ENCODE measurements at regions not wholly inside any gene's neighbourhood (a gene's known extent, or its start where the extent isn't known, plus 50 kb on each side); places are given as distances from the start of the nearest gene placed in this dataset.

GRCh38 chr12:27388650-27389049 lies 56.0 kb downstream of the BMAL2 start:
- TF ChIP-seq, protein P1, sequence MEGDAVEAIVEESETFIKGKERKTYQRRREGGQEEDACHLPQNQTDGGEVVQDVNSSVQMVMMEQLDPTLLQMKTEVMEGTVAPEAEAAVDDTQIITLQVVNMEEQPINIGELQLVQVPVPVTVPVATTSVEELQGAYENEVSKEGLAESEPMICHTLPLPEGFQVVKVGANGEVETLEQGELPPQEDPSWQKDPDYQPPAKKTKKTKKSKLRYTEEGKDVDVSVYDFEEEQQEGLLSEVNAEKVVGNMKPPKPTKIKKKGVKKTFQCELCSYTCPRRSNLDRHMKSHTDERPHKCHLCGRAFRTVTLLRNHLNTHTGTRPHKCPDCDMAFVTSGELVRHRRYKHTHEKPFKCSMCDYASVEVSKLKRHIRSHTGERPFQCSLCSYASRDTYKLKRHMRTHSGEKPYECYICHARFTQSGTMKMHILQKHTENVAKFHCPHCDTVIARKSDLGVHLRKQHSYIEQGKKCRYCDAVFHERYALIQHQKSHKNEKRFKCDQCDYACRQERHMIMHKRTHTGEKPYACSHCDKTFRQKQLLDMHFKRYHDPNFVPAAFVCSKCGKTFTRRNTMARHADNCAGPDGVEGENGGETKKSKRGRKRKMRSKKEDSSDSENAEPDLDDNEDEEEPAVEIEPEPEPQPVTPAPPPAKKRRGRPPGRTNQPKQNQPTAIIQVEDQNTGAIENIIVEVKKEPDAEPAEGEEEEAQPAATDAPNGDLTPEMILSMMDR (IDR thresholded peaks at IDR 0.05; ENCODE audit: unreplicated experiment) = no peak
- peaks cover 2% of the 10 kb centered on the region for H3K9me3 Mint-ChIP-seq
- no peaks in the 10 kb centered on the region for H3K4me1 Mint-ChIP-seq
- no peak overlapping the region for H3K4me3 Mint-ChIP-seq
- no peak overlapping the region for H3K27ac Mint-ChIP-seq
- no peaks in the 10 kb centered on the region for H3K27me3 Mint-ChIP-seq (ENCODE audit: low read depth)
- no peak for DNase-seq (ENCODE audit: low spot score in 2 of 2, unreplicated experiment in 2 of 2)
- no peaks in the 10 kb centered on the region for H3K36me3 Mint-ChIP-seq

DNA sequence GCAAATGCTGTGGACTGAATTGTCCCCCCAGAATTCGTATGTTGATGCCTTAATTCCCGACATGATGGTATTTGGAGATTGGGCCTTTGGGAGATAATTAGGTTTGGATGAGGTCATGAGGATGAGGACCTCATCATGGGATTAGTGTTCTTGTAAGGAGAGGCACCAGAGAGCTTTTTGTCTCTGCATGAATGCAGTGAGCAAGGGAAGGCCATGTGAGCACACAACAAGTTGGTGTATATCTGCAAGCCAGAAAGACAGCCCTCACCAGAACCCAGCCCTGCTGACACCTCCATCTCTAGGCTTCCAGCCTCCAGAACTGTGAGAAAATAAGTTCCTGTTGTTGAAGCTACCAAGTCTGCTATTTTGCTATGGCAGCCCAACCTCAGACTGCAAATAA lies 51.9 kb upstream of the SMCO2 start:
- peaks cover 2% of the 10 kb centered on the region for H3K9me3 Mint-ChIP-seq
- no peaks in the 10 kb centered on the region for H3K36me3 Mint-ChIP-seq
- TF ChIP-seq, protein P1 (IDR thresholded peaks at IDR 0.05; ENCODE audit: unreplicated experiment) = no peak
- no peak overlapping the region for H3K4me3 Mint-ChIP-seq
- DNase-seq (ENCODE audit: low spot score in 2 of 2, unreplicated experiment in 2 of 2) = no peak
- peaks cover 4% of the 10 kb centered on the region for H3K4me1 Mint-ChIP-seq
- no peaks in the 10 kb centered on the region for H3K27me3 Mint-ChIP-seq (ENCODE audit: low read depth)
- no peak overlapping the region for H3K27ac Mint-ChIP-seq

GRCh38 chr12:27396216-27396815 lies 50.2 kb upstream of the SMCO2 start:
- Mint-ChIP-seq H3K27me3 (ENCODE audit: low read depth) (no peaks in the 10 kb centered on the region), H3K4me3 (no peak overlapping the region), H3K4me1 (peaks cover 4% of the 10 kb centered on the region), H3K27ac (no peak overlapping the region), H3K9me3 (no peaks in the 10 kb centered on the region), H3K36me3 (no peaks in the 10 kb centered on the region)
- DNase-seq (ENCODE audit: low spot score in 2 of 2, unreplicated experiment in 2 of 2) = no peak
- TF ChIP-seq, protein P1 (IDR thresholded peaks at IDR 0.05; ENCODE audit: unreplicated experiment) = no peak

Data from mesothelial cell of epicardium (in vitro differentiated cells).